GM13977 (cell line): ENCODE measurements at regions not wholly inside any gene's neighbourhood (a gene's known extent, or its start where the extent isn't known, plus 50 kb on each side); places are given as distances from the start of the nearest gene placed in this dataset.

Experiments
- DNase-seq: peaks from one replicate; pipeline ENCODE4 v3.0.0; 2012; ENCODE audit warnings: low spot score
- CTCF ChIP-seq: IDR thresholded peaks from 2 replicates; pipeline ENCODE4 v1.5.1; 2012; ENCODE audit warnings: mild to moderate bottlenecking, control low read depth; ENCODE audit not compliant: insufficient read depth; ENCODE audit errors: extremely low read depth, missing control alignments
- in situ Hi-C: fragments of 300-500 bp; cut with MboI; formaldehyde crosslinking; loops from one replicate; pipeline ENCODE4 v1.12.0; 2022; ENCODE audit warnings: low sequenced_read_pairs, low pct_unique_long_range_greater_than_20kb, mixed read lengths, inconsistent platforms; ENCODE audit not compliant: unreplicated experiment

DNA sequence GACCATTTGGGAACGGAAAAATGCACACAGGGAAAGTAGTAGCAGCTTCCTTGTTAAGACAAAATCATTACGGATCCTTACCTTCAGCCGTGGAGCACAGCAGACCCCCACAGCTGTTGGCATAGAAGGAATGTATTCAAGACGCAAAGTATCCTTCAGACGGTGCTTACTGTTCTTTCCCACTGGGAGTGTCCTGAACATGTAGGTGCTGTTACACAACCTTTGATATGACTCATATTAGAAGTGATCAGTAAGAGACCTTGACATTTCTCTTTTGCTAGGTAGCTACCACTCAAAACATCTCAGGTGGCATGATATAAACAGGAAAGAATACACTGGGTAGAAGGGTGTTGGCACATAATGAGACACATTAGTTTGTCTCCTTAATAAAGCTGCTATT is 154.0 kb upstream of the FMR1 start:
- no peak for TF ChIP-seq CTCF
- no peak for DNase-seq
- in situ Hi-C loops, result no loop called here

GRCh38 chrX:147763131-147763530 is 148.6 kb upstream of the FMR1 start:
- no peak for DNase-seq
- in situ Hi-C loops, result no loop called here
- no peak for TF ChIP-seq CTCF

GRCh38 chrX:147764868-147765267 is 146.9 kb upstream of the FMR1 start:
- TF ChIP-seq CTCF, result no peak
- in situ Hi-C loops, result no loop called here
- DNase-seq, result no peak

DNA sequence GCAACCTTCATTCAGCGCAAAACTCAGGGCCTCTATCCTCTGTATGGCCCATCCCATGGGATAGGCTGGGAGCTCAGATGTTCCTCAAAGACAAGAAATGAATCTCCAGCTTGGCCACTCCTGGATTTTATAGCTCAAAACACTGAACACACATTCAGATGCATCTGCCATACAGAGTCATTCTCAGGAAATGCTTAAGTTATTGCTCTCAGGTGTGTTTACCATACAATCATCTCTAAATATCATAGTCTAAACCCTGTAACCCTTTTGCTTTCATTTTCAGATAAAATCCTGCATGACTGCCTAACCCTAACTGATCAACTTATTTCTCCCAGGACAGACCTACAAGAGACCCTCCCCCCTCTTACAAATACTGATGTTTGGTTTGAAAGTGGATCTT is 140.9 kb upstream of the FMR1 start:
- no peak for DNase-seq
- TF ChIP-seq CTCF, result no peak
- in situ Hi-C loops, result no loop called here

- DNase-seq, result no peak
- in situ Hi-C loops, result no loop called here
- no peak for TF ChIP-seq CTCF
Measured at GRCh38 chrX:147776988-147777387, 134.7 kb upstream of the FMR1 start.

DNA sequence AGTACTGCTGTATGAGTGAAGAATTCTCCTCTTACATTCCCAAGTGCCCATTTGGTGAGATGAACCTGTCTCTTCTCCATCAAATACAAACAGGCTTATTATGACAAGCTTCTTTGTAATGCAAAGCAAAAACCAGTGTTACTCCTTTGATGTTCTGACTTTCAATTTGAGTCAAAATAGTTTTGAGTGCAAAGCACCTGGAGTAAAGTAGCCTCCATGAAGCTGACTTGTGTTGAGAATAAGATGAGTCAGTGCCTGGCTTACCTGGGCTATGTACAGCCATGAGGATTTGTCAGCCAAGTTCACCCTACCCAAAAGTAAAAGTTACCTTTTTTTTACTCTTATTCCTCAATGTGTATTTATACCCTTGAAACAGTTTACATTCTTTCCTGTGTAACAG is 132.5 kb upstream of the FMR1 start:
- no peak for DNase-seq
- in situ Hi-C loops, result no loop called here
- no peak for TF ChIP-seq CTCF

DNA sequence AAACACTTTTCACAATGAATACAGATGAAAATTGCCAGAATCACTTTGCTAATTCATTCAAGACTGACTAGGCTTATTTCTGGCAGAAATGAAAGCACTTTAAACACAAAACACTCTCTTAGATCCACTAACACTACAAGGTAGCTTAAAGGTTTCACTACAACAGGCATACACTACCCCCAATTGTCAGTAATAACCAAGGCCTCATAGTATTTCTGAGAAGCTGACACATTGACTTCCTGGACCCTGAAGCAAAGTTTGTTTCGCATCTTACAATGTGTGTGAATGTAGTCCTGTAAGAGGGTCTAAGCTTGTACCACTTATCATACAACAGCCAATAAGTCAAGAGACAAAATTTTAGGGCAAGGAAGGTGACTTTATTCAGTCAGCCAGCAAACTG is 129.9 kb upstream of the FMR1 start:
- no peak for DNase-seq
- in situ Hi-C loops, result no loop called here
- TF ChIP-seq CTCF, result no peak
